ENCODE measurements at regions not wholly inside any gene's neighbourhood (a gene's known extent, or its start where the extent isn't known, plus 50 kb on each side); places are given as distances from the start of the nearest gene placed in this dataset.

DNA sequence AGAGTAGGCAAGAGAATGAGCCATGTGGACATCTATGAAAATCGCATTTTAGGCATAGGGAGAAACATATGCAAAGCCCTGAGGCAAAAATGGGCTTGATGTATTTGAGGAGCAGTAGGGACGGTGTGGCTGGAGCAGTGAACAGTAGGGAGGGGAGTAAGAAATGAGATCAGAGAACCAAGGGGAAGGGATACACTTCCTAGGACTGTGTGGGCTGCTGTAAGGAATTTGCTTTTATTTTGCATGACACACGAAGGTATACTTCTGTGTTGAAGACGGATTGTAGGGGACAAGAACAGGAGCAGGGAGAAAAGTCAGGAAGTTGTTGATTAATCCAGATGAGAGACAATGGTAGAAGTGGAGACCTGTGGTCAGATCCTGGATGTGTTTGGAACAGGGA lies 572.1 kb downstream of the JRKL start:
- TF ChIP-seq POLR2A (IDR thresholded peaks at IDR 0.05), result no peak
- TF ChIP-seq, protein P1, sequence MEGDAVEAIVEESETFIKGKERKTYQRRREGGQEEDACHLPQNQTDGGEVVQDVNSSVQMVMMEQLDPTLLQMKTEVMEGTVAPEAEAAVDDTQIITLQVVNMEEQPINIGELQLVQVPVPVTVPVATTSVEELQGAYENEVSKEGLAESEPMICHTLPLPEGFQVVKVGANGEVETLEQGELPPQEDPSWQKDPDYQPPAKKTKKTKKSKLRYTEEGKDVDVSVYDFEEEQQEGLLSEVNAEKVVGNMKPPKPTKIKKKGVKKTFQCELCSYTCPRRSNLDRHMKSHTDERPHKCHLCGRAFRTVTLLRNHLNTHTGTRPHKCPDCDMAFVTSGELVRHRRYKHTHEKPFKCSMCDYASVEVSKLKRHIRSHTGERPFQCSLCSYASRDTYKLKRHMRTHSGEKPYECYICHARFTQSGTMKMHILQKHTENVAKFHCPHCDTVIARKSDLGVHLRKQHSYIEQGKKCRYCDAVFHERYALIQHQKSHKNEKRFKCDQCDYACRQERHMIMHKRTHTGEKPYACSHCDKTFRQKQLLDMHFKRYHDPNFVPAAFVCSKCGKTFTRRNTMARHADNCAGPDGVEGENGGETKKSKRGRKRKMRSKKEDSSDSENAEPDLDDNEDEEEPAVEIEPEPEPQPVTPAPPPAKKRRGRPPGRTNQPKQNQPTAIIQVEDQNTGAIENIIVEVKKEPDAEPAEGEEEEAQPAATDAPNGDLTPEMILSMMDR (IDR thresholded peaks at IDR 0.05 in 4 of 5, conservative IDR thresholded peaks at IDR 0.05 in 1 of 5), result no peak

DNA sequence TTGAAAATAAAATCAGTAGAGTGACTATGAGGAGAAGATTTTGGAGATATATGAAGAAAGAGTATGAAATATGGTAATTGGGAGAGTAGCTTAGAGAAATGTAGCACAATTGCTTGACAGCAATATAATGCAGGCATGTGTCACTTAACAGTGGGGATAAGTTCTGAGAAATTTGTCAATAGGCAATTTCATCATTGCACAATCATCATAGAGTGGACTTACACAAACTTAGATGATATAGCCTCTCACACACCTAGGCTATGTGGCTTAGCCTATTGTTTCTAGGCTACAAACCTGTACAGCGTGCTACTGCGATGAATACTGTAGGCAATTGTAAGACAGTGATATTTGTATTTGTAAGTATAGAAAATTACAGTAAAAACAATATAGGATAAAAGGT lies 573.6 kb downstream of the JRKL start:
- DNase-seq, result no peak
- Histone ChIP-seq H3K36me3 (no peaks in the 10 kb centered on the region), H3K27me3 (no peaks in the 10 kb centered on the region), H3K4me1 (no peaks in the 10 kb centered on the region), H3K27ac (no peak overlapping the region), H3K4me3 (no peak overlapping the region), H3K9me3 (no peaks in the 10 kb centered on the region)
- in situ Hi-C loops (cut with MboI; ENCODE audit: low sequenced_read_pairs in 4 of 4), result no loop called here
- no peak for ATAC-seq
- TF ChIP-seq POLR2A (IDR thresholded peaks at IDR 0.05), result no peak
- TF ChIP-seq, protein P1 (IDR thresholded peaks at IDR 0.05 in 4 of 5, conservative IDR thresholded peaks at IDR 0.05 in 1 of 5), result no peak
- intact Hi-C loops (cut with DNase I; ENCODE audit: low total_unique reads), result no loop called here

More for the DNA sequence above, 572.1 kb downstream of the JRKL start:
- DNase-seq, result no peak
- in situ Hi-C loops (cut with MboI; ENCODE audit: low sequenced_read_pairs in 4 of 4), result no loop called here
- no peak overlapping the region for H3K27ac ChIP-seq
- no peaks in the 10 kb centered on the region for H3K36me3 ChIP-seq
- H3K4me3 ChIP-seq, result no peak overlapping the region
- H3K27me3 ChIP-seq, result no peaks in the 10 kb centered on the region
- H3K4me1 ChIP-seq, result no peaks in the 10 kb centered on the region
- intact Hi-C loops (cut with DNase I; ENCODE audit: low total_unique reads), result no loop called here
- ATAC-seq, result no peak
- H3K9me3 ChIP-seq, result no peaks in the 10 kb centered on the region

DNA sequence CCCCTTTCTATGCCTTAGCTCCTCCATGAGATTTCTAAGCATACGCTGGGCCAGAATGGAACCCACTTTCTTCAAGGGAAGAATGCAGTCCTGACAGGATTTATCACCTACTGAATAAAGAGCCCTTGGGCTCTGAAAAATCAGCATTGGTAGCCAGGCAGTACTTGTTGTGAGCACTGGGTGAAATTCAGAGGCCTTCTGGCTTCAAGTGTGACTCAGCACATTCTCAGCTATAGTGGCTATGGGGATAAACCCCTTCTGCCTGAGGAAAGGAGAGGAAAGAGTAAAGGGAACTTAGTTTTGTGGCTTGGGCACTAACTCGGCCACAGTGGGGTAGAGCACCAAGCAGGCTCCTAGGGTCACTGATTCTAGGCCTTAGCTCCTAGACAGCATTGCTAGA lies 574.8 kb downstream of the JRKL start:
- no peaks in the 10 kb centered on the region for H3K27me3 ChIP-seq
- DNase-seq (no peak), ATAC-seq (no peak)
- H3K9me3 ChIP-seq, result no peaks in the 10 kb centered on the region
- TF ChIP-seq, protein P1 (IDR thresholded peaks at IDR 0.05 in 4 of 5, conservative IDR thresholded peaks at IDR 0.05 in 1 of 5), result no peak
- no peak for TF ChIP-seq POLR2A (IDR thresholded peaks at IDR 0.05)
- no peaks in the 10 kb centered on the region for H3K4me1 ChIP-seq
- H3K36me3 ChIP-seq, result no peaks in the 10 kb centered on the region
- H3K4me3 ChIP-seq, result no peak overlapping the region
- in situ Hi-C loops (cut with MboI; ENCODE audit: low sequenced_read_pairs in 4 of 4) (no loop called here), intact Hi-C loops (cut with DNase I; ENCODE audit: low total_unique reads) (no loop called here)
- H3K27ac ChIP-seq, result no peak overlapping the region

DNA sequence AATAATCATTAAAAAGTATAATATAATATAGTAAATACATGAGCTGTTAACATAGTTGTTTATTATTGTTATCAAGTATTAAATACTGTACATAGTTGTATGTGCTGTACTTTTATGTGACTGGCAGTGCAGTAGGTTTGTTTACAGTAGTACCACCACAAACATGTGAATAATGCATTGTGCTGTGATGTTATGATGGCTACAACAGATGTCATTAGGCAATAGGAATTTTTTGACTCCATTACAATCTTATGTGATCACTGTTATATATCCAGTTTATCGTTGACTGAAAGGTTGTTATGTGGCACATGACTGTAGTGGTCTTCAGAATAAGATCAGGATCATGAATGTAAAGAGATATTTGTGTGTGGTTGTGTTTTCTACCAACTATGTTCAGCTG lies 577.8 kb downstream of the JRKL start:
- Histone ChIP-seq H3K4me3 (no peak overlapping the region), H3K4me1 (no peaks in the 10 kb centered on the region), H3K36me3 (no peaks in the 10 kb centered on the region), H3K9me3 (no peaks in the 10 kb centered on the region), H3K27me3 (no peaks in the 10 kb centered on the region), H3K27ac (no peak overlapping the region)
- intact Hi-C loops (cut with DNase I; ENCODE audit: low total_unique reads) (no loop called here), in situ Hi-C loops (cut with MboI; ENCODE audit: low sequenced_read_pairs in 4 of 4) (no loop called here)
- no peak for DNase-seq
- ATAC-seq, result no peak
- TF ChIP-seq POLR2A (IDR thresholded peaks at IDR 0.05), result no peak
- TF ChIP-seq, protein P1 (IDR thresholded peaks at IDR 0.05 in 4 of 5, conservative IDR thresholded peaks at IDR 0.05 in 1 of 5), result no peak

DNA sequence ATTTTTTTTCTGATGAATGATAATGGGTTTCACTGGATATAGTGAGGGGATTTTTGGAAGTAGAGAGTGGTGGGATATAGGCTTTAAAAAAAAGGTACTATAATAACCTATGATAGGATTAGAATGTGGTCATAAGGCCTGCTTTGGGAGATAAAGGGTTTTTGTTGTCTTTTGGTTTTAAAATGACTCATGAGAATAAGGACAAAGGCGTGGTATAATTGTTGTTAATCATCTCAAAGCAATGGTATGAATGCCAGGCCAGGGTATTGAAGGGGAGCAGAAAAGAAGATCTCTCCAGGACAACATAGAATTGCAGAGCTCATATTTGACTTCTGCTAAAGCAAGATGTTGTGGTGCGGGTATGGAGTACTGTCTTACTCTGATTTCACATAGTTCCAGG lies 579.4 kb downstream of the JRKL start:
- intact Hi-C loops (cut with DNase I; ENCODE audit: low total_unique reads), result no loop called here

More for the DNA sequence above, 579.4 kb downstream of the JRKL start:
- no peak overlapping the region for H3K4me3 ChIP-seq
- ATAC-seq (no peak), DNase-seq (no peak)
- in situ Hi-C loops (cut with MboI; ENCODE audit: low sequenced_read_pairs in 4 of 4), result no loop called here
- H3K27ac ChIP-seq, result no peak overlapping the region
- TF ChIP-seq, protein P1 (IDR thresholded peaks at IDR 0.05 in 4 of 5, conservative IDR thresholded peaks at IDR 0.05 in 1 of 5), result no peak
- no peak for TF ChIP-seq POLR2A (IDR thresholded peaks at IDR 0.05)
- H3K36me3 ChIP-seq, result no peaks in the 10 kb centered on the region
- H3K9me3 ChIP-seq, result no peaks in the 10 kb centered on the region
- H3K4me1 ChIP-seq, result no peaks in the 10 kb centered on the region
- no peaks in the 10 kb centered on the region for H3K27me3 ChIP-seq

Data from gastrocnemius medialis (tissue), 4 donors.